HepG2 (cell line): ENCODE measurements at regions not wholly inside any gene's neighbourhood (a gene's known extent, or its start where the extent isn't known, plus 50 kb on each side); places are given as distances from the start of the nearest gene placed in this dataset.

Experiments used
- FOXM1 ChIP-seq: sonication (generic); formaldehyde crosslinking; IDR thresholded peaks from 2 replicates; pipeline ENCODE4 v1.5.0; 2020; ENCODE audit warnings: missing genetic modification reagents
- GRHL1 ChIP-seq: sonication (generic); formaldehyde crosslinking; conservative IDR thresholded peaks from 2 replicates; pipeline ENCODE4 v1.8.0; 2022; ENCODE audit warnings: missing genetic modification reagents
- KAT2B ChIP-seq: fragments of 150-350 bp; IDR thresholded peaks from 2 replicates; pipeline ENCODE4 v1.6.1; 2014; ENCODE audit warnings: low read depth, low read length, borderline replicate concordance
- KLF16 ChIP-seq, 2 experiments: sonication (generic) in 1 of 2; formaldehyde crosslinking in 1 of 2; IDR thresholded peaks; 2 replicates each; pipeline versions ENCODE4 v1.6.1 to v1.8.0; 2016 to 2023; ENCODE audit warnings: missing genetic modification reagents in 2 of 2, missing compliant biosample characterization in 1 of 2
- MED1 ChIP-seq: sonication (generic); formaldehyde crosslinking; IDR thresholded peaks from 2 replicates; pipeline ENCODE4 v1.4.0; 2020; ENCODE audit warnings: missing genetic modification reagents
- NFIB ChIP-seq: sonication (generic); formaldehyde crosslinking; IDR thresholded peaks from 2 replicates; pipeline ENCODE4 v1.9.0; 2021; ENCODE audit warnings: missing genetic modification reagents, mild to moderate bottlenecking, borderline replicate concordance
- NR2F2 ChIP-seq: IDR thresholded peaks from 2 replicates; pipeline ENCODE4 v1.6.1; 2012; ENCODE audit warnings: low read depth, inconsistent platforms, borderline replicate concordance
- RNF2 ChIP-seq: fragments of 450-650 bp; conservative IDR thresholded peaks from 2 replicates; pipeline ENCODE4 v1.6.1; 2016; ENCODE audit warnings: low read depth
- TCF7L2 ChIP-seq: IDR thresholded peaks from 2 replicates; pipeline ENCODE4 v1.6.1; 2011; ENCODE audit warnings: mild to moderate bottlenecking, low read depth, low read length, moderate library complexity
- ZEB1 ChIP-seq: IDR thresholded peaks from 2 replicates; pipeline ENCODE4 v1.6.1; 2012; ENCODE audit warnings: mild to moderate bottlenecking, low read depth, inconsistent platforms; ENCODE audit not compliant: insufficient replicate concordance
- ZNF138 ChIP-seq: sonication (generic); formaldehyde crosslinking; IDR thresholded peaks from 2 replicates; pipeline ENCODE4 v1.5.0; 2020; ENCODE audit warnings: mild to moderate bottlenecking, low read depth, missing genetic modification reagents
- ZNF446 ChIP-seq: sonication (generic); formaldehyde crosslinking; IDR thresholded peaks from 2 replicates; pipeline ENCODE4 v1.5.0; 2020; ENCODE audit warnings: mild to moderate bottlenecking, missing genetic modification reagents
- ZNF678 ChIP-seq: sonication (generic); formaldehyde crosslinking; IDR thresholded peaks from 2 replicates; pipeline ENCODE4 v1.4.0; 2020; ENCODE audit warnings: mild to moderate bottlenecking, missing genetic modification reagents
- ZSCAN21 ChIP-seq: sonication (generic); formaldehyde crosslinking; IDR thresholded peaks from 2 replicates; pipeline ENCODE4 v1.8.0; 2022; ENCODE audit warnings: mild to moderate bottlenecking, missing genetic modification reagents, moderate library complexity, borderline replicate concordance
- TF ChIP-seq, protein P1 (sequence below): sonication (generic); formaldehyde crosslinking; IDR thresholded peaks from 2 replicates; pipeline ENCODE4 v1.4.0; 2020; ENCODE audit warnings: missing genetic modification reagents
- TF ChIP-seq, protein P2 (sequence below): sonication (generic); formaldehyde crosslinking; conservative IDR thresholded peaks from 2 replicates; pipeline ENCODE4 v1.8.0; 2022; ENCODE audit warnings: low read depth, missing genetic modification reagents
- TF ChIP-seq, protein P3 (sequence below): sonication (generic); formaldehyde crosslinking; IDR thresholded peaks from 2 replicates; pipeline ENCODE4 v1.4.0; 2020; ENCODE audit warnings: mild to moderate bottlenecking, missing genetic modification reagents

- TF ChIP-seq GRHL1 (CRISPR knock-in tag) (no peak), ZSCAN21 (CRISPR knock-in tag) (no peak), ZEB1 (no peak), KLF16 (CRISPR knock-in tag; IDR thresholded peaks at IDR 0.05) (no peak), KAT2B (no peak), RNF2 (no peak), NFIB (CRISPR knock-in tag) (no peak), MED1 (peak; percentile 50; the same call in 1 of the 2 replicates), TCF7L2 (no peak), ZNF138 (CRISPR knock-in tag) (no peak), FOXM1 (CRISPR knock-in tag) (no peak), NR2F2 (peak; percentile 42; the same call in 1 of the 2 replicates), ZNF446 (CRISPR knock-in tag) (no peak), ZNF678 (CRISPR knock-in tag) (no peak)
- TF ChIP-seq, protein P1, sequence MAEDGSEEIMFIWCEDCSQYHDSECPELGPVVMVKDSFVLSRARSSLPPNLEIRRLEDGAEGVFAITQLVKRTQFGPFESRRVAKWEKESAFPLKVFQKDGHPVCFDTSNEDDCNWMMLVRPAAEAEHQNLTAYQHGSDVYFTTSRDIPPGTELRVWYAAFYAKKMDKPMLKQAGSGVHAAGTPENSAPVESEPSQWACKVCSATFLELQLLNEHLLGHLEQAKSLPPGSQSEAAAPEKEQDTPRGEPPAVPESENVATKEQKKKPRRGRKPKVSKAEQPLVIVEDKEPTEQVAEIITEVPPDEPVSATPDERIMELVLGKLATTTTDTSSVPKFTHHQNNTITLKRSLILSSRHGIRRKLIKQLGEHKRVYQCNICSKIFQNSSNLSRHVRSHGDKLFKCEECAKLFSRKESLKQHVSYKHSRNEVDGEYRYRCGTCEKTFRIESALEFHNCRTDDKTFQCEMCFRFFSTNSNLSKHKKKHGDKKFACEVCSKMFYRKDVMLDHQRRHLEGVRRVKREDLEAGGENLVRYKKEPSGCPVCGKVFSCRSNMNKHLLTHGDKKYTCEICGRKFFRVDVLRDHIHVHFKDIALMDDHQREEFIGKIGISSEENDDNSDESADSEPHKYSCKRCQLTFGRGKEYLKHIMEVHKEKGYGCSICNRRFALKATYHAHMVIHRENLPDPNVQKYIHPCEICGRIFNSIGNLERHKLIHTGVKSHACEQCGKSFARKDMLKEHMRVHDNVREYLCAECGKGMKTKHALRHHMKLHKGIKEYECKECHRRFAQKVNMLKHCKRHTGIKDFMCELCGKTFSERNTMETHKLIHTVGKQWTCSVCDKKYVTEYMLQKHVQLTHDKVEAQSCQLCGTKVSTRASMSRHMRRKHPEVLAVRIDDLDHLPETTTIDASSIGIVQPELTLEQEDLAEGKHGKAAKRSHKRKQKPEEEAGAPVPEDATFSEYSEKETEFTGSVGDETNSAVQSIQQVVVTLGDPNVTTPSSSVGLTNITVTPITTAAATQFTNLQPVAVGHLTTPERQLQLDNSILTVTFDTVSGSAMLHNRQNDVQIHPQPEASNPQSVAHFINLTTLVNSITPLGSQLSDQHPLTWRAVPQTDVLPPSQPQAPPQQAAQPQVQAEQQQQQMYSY (CRISPR knock-in tag), result no peak
- TF ChIP-seq, protein P2, sequence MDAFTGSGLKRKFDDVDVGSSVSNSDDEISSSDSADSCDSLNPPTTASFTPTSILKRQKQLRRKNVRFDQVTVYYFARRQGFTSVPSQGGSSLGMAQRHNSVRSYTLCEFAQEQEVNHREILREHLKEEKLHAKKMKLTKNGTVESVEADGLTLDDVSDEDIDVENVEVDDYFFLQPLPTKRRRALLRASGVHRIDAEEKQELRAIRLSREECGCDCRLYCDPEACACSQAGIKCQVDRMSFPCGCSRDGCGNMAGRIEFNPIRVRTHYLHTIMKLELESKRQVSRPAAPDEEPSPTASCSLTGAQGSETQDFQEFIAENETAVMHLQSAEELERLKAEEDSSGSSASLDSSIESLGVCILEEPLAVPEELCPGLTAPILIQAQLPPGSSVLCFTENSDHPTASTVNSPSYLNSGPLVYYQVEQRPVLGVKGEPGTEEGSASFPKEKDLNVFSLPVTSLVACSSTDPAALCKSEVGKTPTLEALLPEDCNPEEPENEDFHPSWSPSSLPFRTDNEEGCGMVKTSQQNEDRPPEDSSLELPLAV (CRISPR knock-in tag), result no peak
- TF ChIP-seq, protein P3, sequence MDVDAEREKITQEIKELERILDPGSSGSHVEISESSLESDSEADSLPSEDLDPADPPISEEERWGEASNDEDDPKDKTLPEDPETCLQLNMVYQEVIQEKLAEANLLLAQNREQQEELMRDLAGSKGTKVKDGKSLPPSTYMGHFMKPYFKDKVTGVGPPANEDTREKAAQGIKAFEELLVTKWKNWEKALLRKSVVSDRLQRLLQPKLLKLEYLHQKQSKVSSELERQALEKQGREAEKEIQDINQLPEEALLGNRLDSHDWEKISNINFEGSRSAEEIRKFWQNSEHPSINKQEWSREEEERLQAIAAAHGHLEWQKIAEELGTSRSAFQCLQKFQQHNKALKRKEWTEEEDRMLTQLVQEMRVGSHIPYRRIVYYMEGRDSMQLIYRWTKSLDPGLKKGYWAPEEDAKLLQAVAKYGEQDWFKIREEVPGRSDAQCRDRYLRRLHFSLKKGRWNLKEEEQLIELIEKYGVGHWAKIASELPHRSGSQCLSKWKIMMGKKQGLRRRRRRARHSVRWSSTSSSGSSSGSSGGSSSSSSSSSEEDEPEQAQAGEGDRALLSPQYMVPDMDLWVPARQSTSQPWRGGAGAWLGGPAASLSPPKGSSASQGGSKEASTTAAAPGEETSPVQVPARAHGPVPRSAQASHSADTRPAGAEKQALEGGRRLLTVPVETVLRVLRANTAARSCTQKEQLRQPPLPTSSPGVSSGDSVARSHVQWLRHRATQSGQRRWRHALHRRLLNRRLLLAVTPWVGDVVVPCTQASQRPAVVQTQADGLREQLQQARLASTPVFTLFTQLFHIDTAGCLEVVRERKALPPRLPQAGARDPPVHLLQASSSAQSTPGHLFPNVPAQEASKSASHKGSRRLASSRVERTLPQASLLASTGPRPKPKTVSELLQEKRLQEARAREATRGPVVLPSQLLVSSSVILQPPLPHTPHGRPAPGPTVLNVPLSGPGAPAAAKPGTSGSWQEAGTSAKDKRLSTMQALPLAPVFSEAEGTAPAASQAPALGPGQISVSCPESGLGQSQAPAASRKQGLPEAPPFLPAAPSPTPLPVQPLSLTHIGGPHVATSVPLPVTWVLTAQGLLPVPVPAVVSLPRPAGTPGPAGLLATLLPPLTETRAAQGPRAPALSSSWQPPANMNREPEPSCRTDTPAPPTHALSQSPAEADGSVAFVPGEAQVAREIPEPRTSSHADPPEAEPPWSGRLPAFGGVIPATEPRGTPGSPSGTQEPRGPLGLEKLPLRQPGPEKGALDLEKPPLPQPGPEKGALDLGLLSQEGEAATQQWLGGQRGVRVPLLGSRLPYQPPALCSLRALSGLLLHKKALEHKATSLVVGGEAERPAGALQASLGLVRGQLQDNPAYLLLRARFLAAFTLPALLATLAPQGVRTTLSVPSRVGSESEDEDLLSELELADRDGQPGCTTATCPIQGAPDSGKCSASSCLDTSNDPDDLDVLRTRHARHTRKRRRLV, result no peak
These were observed 181.1 kb downstream of the PTPN11 start (continued) for GRCh38 chr12:112599871-112600270.
